H1 (cell line): ENCODE measurements at regions not wholly inside any gene's neighbourhood (a gene's known extent, or its start where the extent isn't known, plus 50 kb on each side); places are given as distances from the start of the nearest gene placed in this dataset.
"Not testable (repeated sequence)": the region's sequence is repeated elsewhere in the genome, so short reads cannot be mapped to it uniquely, and the experiment has no call there.

Experiments used
- CTCF ChIA-PET: fragments of 300-600 bp; sonication (Branson Sonifier 250); formaldehyde crosslinking; loops from one replicate; lab custom pipeline; 2021; ENCODE audit not compliant: partially characterized antibody; lab: Charles Lee
- POLR2A ChIA-PET: fragments of 300-600 bp; sonication (Branson Sonifier 250); formaldehyde crosslinking; loops from one replicate; lab custom pipeline; 2021; ENCODE audit warnings: inconsistent platforms; ENCODE audit not compliant: partially characterized antibody; lab: Charles Lee
- DNase-seq, 2 experiments: peaks; one replicate each; pipeline versions ENCODE4 v3.0.0 to v3.0.0-alpha.2; 2010 to 2022; ENCODE audit warnings: low spot score in 2 of 2, low read depth in 1 of 2, mixed read lengths in 1 of 2
- FAIRE-seq: peaks from 2 replicates; lab custom pipeline; 2011; peaks lifted over from hg19 to GRCh38; lab: Jason Lieb, UNC
- H2AFZ ChIP-seq: 2 replicates; pipeline ENCODE4 v1.8.1; 2012; ENCODE audit warnings: low read length, inconsistent platforms
- H2AK5ac ChIP-seq: 2 replicates; pipeline ENCODE4 v1.6.1; 2013; ENCODE audit warnings: low read depth, low read length
- H2BK120ac ChIP-seq: replicated peaks from 2 replicates; pipeline ENCODE3; 2013; ENCODE audit warnings: low read depth, low read length, inconsistent platforms
- H2BK12ac ChIP-seq: 2 replicates; pipeline ENCODE4 v1.6.1; 2013; ENCODE audit warnings: low read depth, low read length
- H2BK15ac ChIP-seq: 2 replicates; pipeline ENCODE4 v1.6.1; 2013; ENCODE audit warnings: low read length
- H2BK20ac ChIP-seq: 2 replicates; pipeline ENCODE4 v1.6.1; 2013; ENCODE audit warnings: low read length
- H2BK5ac ChIP-seq: 2 replicates; pipeline ENCODE4 v1.6.1; 2013; ENCODE audit warnings: low read depth, low read length
- H3K14ac ChIP-seq: 2 replicates; pipeline ENCODE4 v1.6.1; 2013; ENCODE audit warnings: inconsistent platforms; ENCODE audit not compliant: insufficient read length
- H3K18ac ChIP-seq: 2 replicates; pipeline ENCODE4 v1.6.1; 2013; ENCODE audit warnings: low read length; ENCODE audit errors: extremely low read depth
- H3K23ac ChIP-seq: 2 replicates; pipeline ENCODE4 v1.6.1; 2013; ENCODE audit warnings: inconsistent platforms; ENCODE audit not compliant: insufficient read length
- H3K23me2 ChIP-seq: 2 replicates; pipeline ENCODE4 v1.6.1; 2013; ENCODE audit warnings: low read depth, low read length
- H3K27ac ChIP-seq: 2 replicates; pipeline ENCODE4 v1.6.1; 2011; ENCODE audit warnings: low read depth, low read length, inconsistent platforms
- H3K27me3 ChIP-seq, 4 experiments: replicated peaks in 1 of 4; 1 replicate in 1 of 4; 2 replicates in 3 of 4; pipeline versions ENCODE4 v1.6.1 to v1.8.1; 2011 to 2013; ENCODE audit warnings: low read length in 3 of 4, mild to moderate bottlenecking in 3 of 4, inconsistent platforms in 2 of 4, mixed read lengths in 2 of 4, moderate library complexity in 1 of 4; ENCODE audit not compliant: control insufficient read depth in 3 of 4, insufficient read depth in 3 of 4; ENCODE audit errors: extremely low read depth in 1 of 4
- H3K36me3 ChIP-seq, 4 experiments: 2 replicates each; pipeline versions ENCODE4 v1.6.1 to v1.8.1; 2011 to 2013; ENCODE audit warnings: mild to moderate bottlenecking in 4 of 4, low read length in 3 of 4, moderate library complexity in 2 of 4, control low read depth in 1 of 4, inconsistent platforms in 1 of 4; ENCODE audit not compliant: insufficient read depth in 4 of 4, control insufficient read depth in 2 of 4
- H3K4ac ChIP-seq: replicated peaks from 2 replicates; pipeline ENCODE3; 2013; ENCODE audit warnings: low read length, low read depth, mixed read lengths, inconsistent platforms; ENCODE audit not compliant: insufficient read length
- H3K4me1 ChIP-seq, 4 experiments: replicated peaks in 1 of 4; 1 replicate in 1 of 4; 2 replicates in 3 of 4; pipeline versions ENCODE4 v1.6.1 to v1.8.1; 2011 to 2013; ENCODE audit warnings: low read length in 3 of 4, inconsistent platforms in 2 of 4, mixed read lengths in 1 of 4; ENCODE audit not compliant: insufficient read depth in 4 of 4, control insufficient read depth in 3 of 4
- H3K4me2 ChIP-seq, 2 experiments: 2 replicates each; pipeline versions ENCODE4 v1.6.1 to v1.8.1; 2011 to 2013; ENCODE audit warnings: low read depth in 2 of 2, low read length in 2 of 2, control low read depth in 1 of 2, inconsistent platforms in 1 of 2, mild to moderate bottlenecking in 1 of 2; ENCODE audit not compliant: insufficient read depth in 1 of 2
- H3K4me3 ChIP-seq, 4 experiments: fragments of 200-600, 300-600 bp in 1 of 4; sonication (generic), shearing (Covaris generic), sonication (Bioruptor Twin) in 1 of 4; 2 replicates each; pipeline versions ENCODE4 v1.5.1 to v1.8.1; 2011 to 2016; ENCODE audit warnings: low read length in 4 of 4, low read depth in 3 of 4, control low read depth in 2 of 4, inconsistent platforms in 2 of 4, mild to moderate bottlenecking in 2 of 4, mixed read lengths in 1 of 4, moderate library complexity in 1 of 4; ENCODE audit not compliant: insufficient read depth in 2 of 4; ENCODE audit errors: extremely low read depth in 1 of 4
- H3K56ac ChIP-seq: replicated peaks from 2 replicates; pipeline ENCODE3; 2013; ENCODE audit warnings: low read depth, mild to moderate bottlenecking, mixed read lengths, low read length, inconsistent platforms; ENCODE audit not compliant: insufficient read length
- H3K79me1 ChIP-seq: 2 replicates; pipeline ENCODE4 v1.6.1; 2013; ENCODE audit warnings: low read depth, low read length, control low read depth
- H3K79me2 ChIP-seq, 2 experiments: 2 replicates each; pipeline versions ENCODE4 v1.6.1 to v1.8.1; 2012 to 2013; ENCODE audit warnings: low read length in 2 of 2, mild to moderate bottlenecking in 2 of 2, inconsistent platforms in 1 of 2; ENCODE audit not compliant: insufficient read depth in 2 of 2, control insufficient read depth in 1 of 2
- H3K9ac ChIP-seq, 4 experiments: replicated peaks in 1 of 4; 1 replicate in 1 of 4; 2 replicates in 3 of 4; pipeline versions ENCODE4 v1.6.1 to v1.8.1; 2011 to 2013; ENCODE audit warnings: low read depth in 3 of 4, low read length in 3 of 4, control low read depth in 2 of 4, mild to moderate bottlenecking in 2 of 4, moderate library complexity in 2 of 4, inconsistent platforms in 1 of 4; ENCODE audit errors: extremely low read depth in 1 of 4
- H3K9me3 ChIP-seq, 2 experiments: 2 replicates each; pipeline versions ENCODE4 v1.6.1 to v1.8.1; 2012 to 2013; ENCODE audit warnings: mild to moderate bottlenecking in 2 of 2, moderate library complexity in 2 of 2, control low read depth in 1 of 2, inconsistent platforms in 1 of 2, low read depth in 1 of 2, low read length in 1 of 2, mixed read lengths in 1 of 2; ENCODE audit not compliant: insufficient read depth in 2 of 2
- H4K20me1 ChIP-seq, 2 experiments: replicated peaks in 1 of 2; 2 replicates each; pipeline versions ENCODE3 to v1.8.1; 2011 to 2013; ENCODE audit warnings: inconsistent platforms in 2 of 2, low read length in 2 of 2, mild to moderate bottlenecking in 1 of 2; ENCODE audit not compliant: insufficient read depth in 2 of 2, control insufficient read depth in 1 of 2
- H4K5ac ChIP-seq: 2 replicates; pipeline ENCODE4 v1.6.1; 2013; ENCODE audit warnings: low read length, low read depth, mixed read lengths, inconsistent platforms; ENCODE audit not compliant: insufficient read length
- H4K8ac ChIP-seq: 2 replicates; pipeline ENCODE4 v1.8.0; 2013; ENCODE audit warnings: mild to moderate bottlenecking, moderate library complexity, low read length, inconsistent platforms; ENCODE audit not compliant: insufficient read depth; ENCODE audit errors: extremely low read depth
- H4K91ac ChIP-seq: replicated peaks from 2 replicates; pipeline ENCODE3; 2013; ENCODE audit warnings: low read length, mixed read lengths, inconsistent platforms; ENCODE audit not compliant: insufficient read length
- ATF3 ChIP-seq: IDR thresholded peaks from 2 replicates; pipeline ENCODE4 v1.6.1; 2011; ENCODE audit warnings: low read depth, mild to moderate bottlenecking, low read length; ENCODE audit not compliant: insufficient read depth
- POU5F1 ChIP-seq: IDR thresholded peaks from 2 replicates; pipeline ENCODE4 v1.6.1; 2011; ENCODE audit warnings: low read depth, mild to moderate bottlenecking, low read length, moderate library complexity
- WGBS, 2 experiments: shearing (Covaris generic) in 1 of 2; methylation state at CpG; one replicate each; pipeline versions ENCODE4 v1.1.6 to v1.1.7; 2013 to 2015; ENCODE audit warnings: low lambda C conversion rate in 2 of 2, mixed read lengths in 2 of 2, inconsistent platforms in 1 of 2, low coverage in 1 of 2, missing lambda C conversion rate in 1 of 2; ENCODE audit not compliant: insufficient replicate concordance in 2 of 2, insufficient coverage in 1 of 2, insufficient read length in 1 of 2; ENCODE audit errors: extremely low coverage in 1 of 2, missing lambda C conversion rate in 1 of 2; 5-methylcytosine and 5-hydroxymethylcytosine counted together
- TF ChIP-seq, protein P1 (sequence below): IDR thresholded peaks from 2 replicates; pipeline ENCODE4 v1.6.1; 2012; ENCODE audit warnings: inconsistent platforms

- TF ChIP-seq ATF3 (no peak), POU5F1 (no peak)
- TF ChIP-seq, protein P1, sequence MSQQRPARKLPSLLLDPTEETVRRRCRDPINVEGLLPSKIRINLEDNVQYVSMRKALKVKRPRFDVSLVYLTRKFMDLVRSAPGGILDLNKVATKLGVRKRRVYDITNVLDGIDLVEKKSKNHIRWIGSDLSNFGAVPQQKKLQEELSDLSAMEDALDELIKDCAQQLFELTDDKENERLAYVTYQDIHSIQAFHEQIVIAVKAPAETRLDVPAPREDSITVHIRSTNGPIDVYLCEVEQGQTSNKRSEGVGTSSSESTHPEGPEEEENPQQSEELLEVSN = no peak
- TF ChIP-seq, all 59 proteins: peak for 0
Observed at GRCh38 chr6:20274137-20274536, 61.9 kb upstream of the MBOAT1 start (continued).

DNA sequence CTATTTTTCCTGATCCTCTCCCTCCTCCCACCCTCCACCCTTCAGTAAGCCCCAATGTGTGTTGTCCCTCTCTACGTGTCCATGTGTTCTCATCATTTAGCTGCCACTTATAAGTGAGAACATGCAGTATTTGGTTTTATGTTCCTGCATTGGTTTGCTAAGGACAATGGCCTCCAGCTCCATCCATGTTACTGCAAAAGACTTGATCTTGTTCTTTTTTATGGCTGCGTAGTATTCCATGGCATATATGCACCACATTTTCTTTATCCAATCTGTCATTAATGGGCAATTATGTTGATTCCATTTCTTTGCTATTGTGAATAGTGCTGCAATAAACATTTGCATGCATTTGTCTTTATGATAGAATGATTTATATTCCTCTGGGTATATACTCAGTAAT, 63.6 kb upstream of the MBOAT1 start:
- H3K79me1 ChIP-seq, H3K4me1 ChIP-seq, H3K4ac ChIP-seq, H2AK5ac ChIP-seq, H3K14ac ChIP-seq, FAIRE-seq, H3K18ac ChIP-seq, H4K8ac ChIP-seq, H2BK20ac ChIP-seq, H3K27me3 ChIP-seq, H3K9me3 ChIP-seq, H3K23ac ChIP-seq, H3K36me3 ChIP-seq, H2BK120ac ChIP-seq, H3K23me2 ChIP-seq, H3K27ac ChIP-seq, H3K9ac ChIP-seq, H4K5ac ChIP-seq, H2AFZ ChIP-seq, H2BK5ac ChIP-seq, H3K56ac ChIP-seq, H4K91ac ChIP-seq, H2BK15ac ChIP-seq, H3K4me2 ChIP-seq, H2BK12ac ChIP-seq, H3K4me3 ChIP-seq, DNase-seq, H3K79me2 ChIP-seq, H4K20me1 ChIP-seq: not testable (repeated sequence)
- WGBS, 2 experiments = 93% methylated on average over 2 of the region's 2 CpGs; no CpG with 5 or more reads in 1 of the 2 experiments
- CTCF ChIA-PET = interaction anchor here (0.6 to 1.8 kb wide), 2 partner anchors 46 to 252 kb away, joined by 3 to 8 read pairs; no protein-coding TSS in a partner anchor
- POLR2A ChIA-PET = interaction anchor here (1.2 kb wide), 1 partner anchor 8 kb away, joined by 3 read pairs; no protein-coding TSS in a partner anchor
